NCI-H1436 treated with DMSO at 0.1 percent for 48 hours (cell line): ENCODE measurements at regions not wholly inside any gene's neighbourhood (a gene's known extent, or its start where the extent isn't known, plus 50 kb on each side); places are given as distances from the start of the nearest gene placed in this dataset.
"Not testable (repeated sequence)": the region's sequence is repeated elsewhere in the genome, so short reads cannot be mapped to it uniquely, and the experiment has no call there.

Experiments used
- DNase-seq: peaks from one replicate; lab custom pipeline; 2025; lab: John Stamatoyannopoulos, UW

- no peak for DNase-seq
These were observed 63.2 kb upstream of the SNX19 start for GRCh38 chr11:130979386-130979972.

GRCh38 chr11:130980071-130980862 lies 64.0 kb upstream of the SNX19 start:
- DNase-seq: no peak

- not testable (repeated sequence) for DNase-seq
These were observed 68.0 kb upstream of the SNX19 start for GRCh38 chr11:130984241-130984640.

- DNase-seq: no peak
These were observed 76.5 kb upstream of the SNX19 start for GRCh38 chr11:130992788-130993187.

- no peak for DNase-seq
These were observed 77.8 kb upstream of the SNX19 start for GRCh38 chr11:130994043-130994442.

- DNase-seq: no peak
These were observed 79.0 kb upstream of the SNX19 start for GRCh38 chr11:130995266-130995665.

GRCh38 chr11:130997278-130997677 lies 81.0 kb upstream of the SNX19 start:
- no peak for DNase-seq

GRCh38 chr11:130999086-130999485 lies 82.8 kb upstream of the SNX19 start:
- no peak for DNase-seq

- no peak for DNase-seq
These were observed 83.9 kb upstream of the SNX19 start for GRCh38 chr11:130999992-131000770.

GRCh38 chr11:131002145-131002544 lies 85.9 kb upstream of the SNX19 start:
- no peak for DNase-seq

- no peak for DNase-seq
These were observed 89.5 kb upstream of the SNX19 start for GRCh38 chr11:131005829-131006228.

GRCh38 chr11:131025020-131025419 lies 108.7 kb upstream of the SNX19 start:
- DNase-seq: no peak

GRCh38 chr11:131025421-131026125 lies 109.3 kb upstream of the SNX19 start:
- DNase-seq: no peak

- no peak for DNase-seq
These were observed 111.2 kb upstream of the SNX19 start for GRCh38 chr11:131027491-131027890.

- DNase-seq: no peak
These were observed 116.9 kb upstream of the SNX19 start for GRCh38 chr11:131033151-131033651.

- DNase-seq: no peak
These were observed 120.2 kb upstream of the SNX19 start for GRCh38 chr11:131036514-131036913.

GRCh38 chr11:131037873-131038272 lies 121.6 kb upstream of the SNX19 start:
- DNase-seq: no peak

GRCh38 chr11:131038597-131038996 lies 122.3 kb upstream of the SNX19 start:
- DNase-seq: no peak

- no peak for DNase-seq
These were observed 125.2 kb upstream of the SNX19 start for GRCh38 chr11:131041331-131042040.

- DNase-seq: no peak
These were observed 125.7 kb upstream of the SNX19 start for GRCh38 chr11:131042041-131042390.

- no peak for DNase-seq
These were observed 127.0 kb upstream of the SNX19 start for GRCh38 chr11:131043251-131043650.

- DNase-seq: no peak
These were observed 128.6 kb upstream of the SNX19 start for GRCh38 chr11:131044851-131045250.
